Chondrocyte (in vitro differentiated cells): ENCODE measurements at regions not wholly inside any gene's neighbourhood (a gene's known extent, or its start where the extent isn't known, plus 50 kb on each side); places are given as distances from the start of the nearest gene placed in this dataset.

Source experiments
- DNase-seq: peaks from one replicate; pipeline ENCODE4 v3.0.0; 2021; ENCODE audit warnings: mixed read lengths, low spot score
- H3K27ac Mint-ChIP-seq: one replicate; pipeline ENCODE4 v1.8.0; 2021; ENCODE audit warnings: mild to moderate bottlenecking, moderate library complexity, mixed read lengths; ENCODE audit not compliant: unreplicated experiment
- H3K27me3 Mint-ChIP-seq: 2 replicates; pipeline ENCODE4 v1.8.0; 2021; ENCODE audit warnings: low read depth, mixed read lengths
- H3K36me3 Mint-ChIP-seq: 2 replicates; pipeline ENCODE4 v1.8.0; 2021; ENCODE audit warnings: low read depth, mixed read lengths
- H3K4me1 Mint-ChIP-seq: 2 replicates; pipeline ENCODE4 v1.8.0; 2021; ENCODE audit warnings: low read depth, mild to moderate bottlenecking, mixed read lengths
- H3K4me3 Mint-ChIP-seq: one replicate; pipeline ENCODE4 v1.8.0; 2021; ENCODE audit warnings: mild to moderate bottlenecking, moderate library complexity, mixed read lengths; ENCODE audit not compliant: unreplicated experiment
- H3K9me3 Mint-ChIP-seq: 2 replicates; pipeline ENCODE4 v1.8.0; 2021; ENCODE audit warnings: low read depth, mixed read lengths
- TF ChIP-seq, protein P1 (sequence below): fragments of 200-600 bp; sonication (generic); IDR thresholded peaks from 2 replicates; pipeline ENCODE4 v1.5.0; 2021; ENCODE audit warnings: antibody characterized with exemption, mild to moderate bottlenecking, moderate library complexity

DNA sequence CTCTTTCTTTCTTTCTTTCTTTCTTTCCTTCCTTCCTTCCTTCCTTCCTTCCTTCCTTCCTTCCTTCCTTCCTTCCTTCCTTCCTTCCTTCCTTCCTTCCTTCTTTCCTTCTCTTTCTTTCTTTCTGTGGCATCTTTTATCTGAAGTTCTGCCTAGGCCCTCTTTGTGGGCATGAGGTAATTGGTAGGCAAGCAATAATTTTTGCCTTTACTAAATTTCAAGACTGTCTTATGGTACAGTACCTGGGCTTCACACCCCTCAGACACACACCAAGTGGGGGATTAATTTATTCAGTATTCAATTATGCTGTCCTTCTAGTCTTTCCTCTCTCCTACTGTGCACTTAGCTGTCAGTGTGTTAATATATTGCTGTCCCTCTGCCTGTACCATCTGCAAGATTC is 155.5 kb downstream of the OXSM start:
- Mint-ChIP-seq H3K4me1 (no peaks in the 10 kb centered on the region), H3K4me3 (no peak overlapping the region), H3K36me3 (peaks cover 1% of the 10 kb centered on the region), H3K9me3 (peaks cover 5% of the 10 kb centered on the region), H3K27ac (no peak overlapping the region), H3K27me3 (peaks cover 20% of the 10 kb centered on the region)
- DNase-seq: no peak
- TF ChIP-seq, protein P1, sequence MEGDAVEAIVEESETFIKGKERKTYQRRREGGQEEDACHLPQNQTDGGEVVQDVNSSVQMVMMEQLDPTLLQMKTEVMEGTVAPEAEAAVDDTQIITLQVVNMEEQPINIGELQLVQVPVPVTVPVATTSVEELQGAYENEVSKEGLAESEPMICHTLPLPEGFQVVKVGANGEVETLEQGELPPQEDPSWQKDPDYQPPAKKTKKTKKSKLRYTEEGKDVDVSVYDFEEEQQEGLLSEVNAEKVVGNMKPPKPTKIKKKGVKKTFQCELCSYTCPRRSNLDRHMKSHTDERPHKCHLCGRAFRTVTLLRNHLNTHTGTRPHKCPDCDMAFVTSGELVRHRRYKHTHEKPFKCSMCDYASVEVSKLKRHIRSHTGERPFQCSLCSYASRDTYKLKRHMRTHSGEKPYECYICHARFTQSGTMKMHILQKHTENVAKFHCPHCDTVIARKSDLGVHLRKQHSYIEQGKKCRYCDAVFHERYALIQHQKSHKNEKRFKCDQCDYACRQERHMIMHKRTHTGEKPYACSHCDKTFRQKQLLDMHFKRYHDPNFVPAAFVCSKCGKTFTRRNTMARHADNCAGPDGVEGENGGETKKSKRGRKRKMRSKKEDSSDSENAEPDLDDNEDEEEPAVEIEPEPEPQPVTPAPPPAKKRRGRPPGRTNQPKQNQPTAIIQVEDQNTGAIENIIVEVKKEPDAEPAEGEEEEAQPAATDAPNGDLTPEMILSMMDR: no peak

DNA sequence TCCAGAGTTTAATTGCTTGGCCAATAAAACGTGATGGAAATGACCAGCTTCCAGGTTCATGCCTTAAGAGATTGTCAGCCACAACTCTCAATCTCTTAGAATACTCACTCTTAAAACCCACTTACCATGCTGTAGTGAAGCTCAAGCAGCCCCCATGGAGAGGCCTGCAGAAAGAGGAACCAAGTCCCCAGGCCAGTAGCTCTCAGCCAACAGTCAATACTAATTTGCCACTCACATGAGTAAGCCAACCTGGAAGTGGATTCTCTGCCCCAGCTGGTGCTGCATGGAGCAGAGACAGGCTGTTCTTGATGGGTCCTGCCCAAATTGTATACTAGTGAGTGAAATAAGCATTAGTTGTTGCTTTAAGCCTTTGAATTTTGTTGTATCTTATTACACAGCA is 155.9 kb downstream of the OXSM start:
- Mint-ChIP-seq H3K4me3 (no peak overlapping the region), H3K27ac (no peak overlapping the region), H3K9me3 (peaks cover 5% of the 10 kb centered on the region), H3K36me3 (peaks cover 1% of the 10 kb centered on the region), H3K4me1 (no peaks in the 10 kb centered on the region), H3K27me3 (peaks cover 18% of the 10 kb centered on the region)
- TF ChIP-seq, protein P1: no peak
- DNase-seq: no peak

DNA sequence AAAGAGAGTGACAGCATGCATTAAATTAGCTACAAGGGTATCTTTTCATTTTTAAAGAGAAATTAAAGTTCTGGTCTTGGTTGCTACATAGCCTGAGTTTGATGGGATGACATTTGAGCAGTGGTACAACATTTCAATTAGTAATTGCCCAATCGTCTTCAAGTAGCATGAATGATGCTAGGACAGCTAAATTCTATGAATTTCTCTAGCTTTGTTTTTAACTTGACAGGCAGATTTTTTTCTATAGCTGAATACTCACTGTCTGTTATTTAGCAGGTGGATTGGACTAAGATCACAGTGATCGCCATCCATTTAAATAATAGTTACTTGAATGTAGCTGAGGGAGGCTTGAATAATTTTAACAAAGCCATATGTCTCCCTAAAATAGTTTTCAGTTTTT is 162.2 kb downstream of the OXSM start:
- TF ChIP-seq, protein P1: no peak
- peaks cover 1% of the 10 kb centered on the region for H3K36me3 Mint-ChIP-seq
- peaks cover 12% of the 10 kb centered on the region for H3K27me3 Mint-ChIP-seq
- peaks cover 7% of the 10 kb centered on the region for H3K9me3 Mint-ChIP-seq
- no peaks in the 10 kb centered on the region for H3K4me1 Mint-ChIP-seq
- no peak overlapping the region for H3K4me3 Mint-ChIP-seq
- no peak overlapping the region for H3K27ac Mint-ChIP-seq
- DNase-seq: no peak

DNA sequence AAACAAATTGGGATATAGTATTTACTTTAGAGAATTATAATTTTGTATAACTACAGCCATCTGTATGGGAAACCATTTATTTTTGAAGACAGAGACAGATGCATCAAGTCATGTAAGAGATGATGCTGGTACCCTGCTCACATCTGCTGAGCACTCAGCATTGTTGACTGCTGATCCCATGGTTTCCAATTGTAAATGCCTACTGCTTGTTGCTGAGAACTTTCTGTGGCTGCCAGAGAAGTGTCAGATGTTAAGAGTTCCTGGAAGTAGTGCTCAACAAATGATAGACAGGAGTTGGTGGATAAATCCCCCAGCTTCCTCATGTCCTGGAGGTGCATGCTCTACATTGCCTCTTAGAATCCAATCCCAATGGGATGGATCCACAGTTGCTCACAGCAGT is 167.1 kb downstream of the OXSM start:
- Mint-ChIP-seq H3K4me3 (no peak overlapping the region), H3K36me3 (no peaks in the 10 kb centered on the region), H3K27me3 (peaks cover 5% of the 10 kb centered on the region), H3K27ac (no peak overlapping the region), H3K4me1 (no peaks in the 10 kb centered on the region), H3K9me3 (no peaks in the 10 kb centered on the region)
- TF ChIP-seq, protein P1: no peak
- no peak for DNase-seq

DNA sequence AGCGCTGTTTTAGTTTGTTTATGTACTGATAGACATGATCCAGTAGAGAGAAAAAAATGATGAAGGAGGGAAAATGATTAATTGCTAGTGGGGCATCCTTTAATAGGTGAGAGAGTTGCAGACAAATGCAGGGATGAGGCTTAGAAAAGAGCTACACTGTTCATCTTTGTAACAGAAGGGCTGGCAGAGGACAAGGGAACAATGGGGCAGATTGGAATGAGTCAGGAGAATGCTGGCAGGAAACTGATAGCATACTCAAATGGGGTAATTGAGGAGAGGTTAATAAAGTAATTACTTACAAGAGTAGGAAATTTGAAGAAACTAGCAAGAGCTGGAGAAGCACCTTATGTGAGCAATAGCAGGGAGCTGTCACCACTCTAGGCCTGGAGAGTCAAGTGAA is 170.9 kb downstream of the OXSM start:
- no peak overlapping the region for H3K4me3 Mint-ChIP-seq

More for the DNA sequence above, 170.9 kb downstream of the OXSM start:
- Mint-ChIP-seq H3K9me3 (no peaks in the 10 kb centered on the region), H3K27me3 (peaks cover 5% of the 10 kb centered on the region), H3K36me3 (no peaks in the 10 kb centered on the region), H3K27ac (no peak overlapping the region), H3K4me1 (no peaks in the 10 kb centered on the region)
- TF ChIP-seq, protein P1: no peak
- no peak for DNase-seq
